GM23338 (cell line): ENCODE measurements at regions not wholly inside any gene's neighbourhood (a gene's known extent, or its start where the extent isn't known, plus 50 kb on each side); places are given as distances from the start of the nearest gene placed in this dataset.

Source experiments
- ATAC-seq: fragments of 200-7000 bp; cut with Tn5 transposase; 3 replicates; pipeline ENCODE4 v1.9.1; 2020
- DNase-seq: peaks from one replicate; pipeline ENCODE4 v3.0.0-alpha.2; 2015; ENCODE audit warnings: low spot score
- H2AFZ ChIP-seq: fragments of 200-600 bp; sonication (generic); 2 replicates; pipeline ENCODE4 v1.8.0; 2016; ENCODE audit warnings: antibody characterized with exemption, mild to moderate bottlenecking, moderate library complexity
- H3F3A ChIP-seq: fragments of 200-600 bp; sonication (generic); replicated peaks from 2 replicates; pipeline ENCODE4 v1.8.0; 2017; ENCODE audit warnings: antibody characterized with exemption, mixed run types, low read depth
- H3K27ac ChIP-seq: fragments of 200-600 bp; sonication (generic); 2 replicates; pipeline ENCODE4 v1.6.1; 2016; ENCODE audit warnings: low read depth
- H3K27me3 ChIP-seq: fragments of 200-600 bp; sonication (generic); 2 replicates; pipeline ENCODE4 v1.8.0; 2016; ENCODE audit warnings: mild to moderate bottlenecking, mixed run types, moderate library complexity; ENCODE audit not compliant: insufficient read depth
- H3K36me3 ChIP-seq: fragments of 200-600 bp; sonication (generic); 2 replicates; pipeline ENCODE4 v1.8.0; 2016; ENCODE audit warnings: mild to moderate bottlenecking; ENCODE audit not compliant: insufficient read depth
- H3K4me1 ChIP-seq: fragments of 200-600 bp; sonication (generic); 2 replicates; pipeline ENCODE4 v1.8.0; 2016; ENCODE audit warnings: mild to moderate bottlenecking, moderate library complexity; ENCODE audit not compliant: insufficient read depth
- H3K4me2 ChIP-seq: fragments of 200-600 bp; sonication (generic); 2 replicates; pipeline ENCODE4 v1.7.1; 2017; ENCODE audit warnings: mixed run types
- H3K4me3 ChIP-seq: fragments of 200-600 bp; sonication (generic); 2 replicates; pipeline ENCODE4 v1.6.1; 2016; ENCODE audit warnings: mixed run types
- H3K79me2 ChIP-seq: fragments of 200-600 bp; sonication (generic); replicated peaks from 2 replicates; pipeline ENCODE4 v1.8.0; 2017; ENCODE audit warnings: mild to moderate bottlenecking; ENCODE audit not compliant: insufficient read depth
- H3K9me2 ChIP-seq: fragments of 200-600 bp; sonication (generic); 2 replicates; pipeline ENCODE4 v1.8.0; 2017; ENCODE audit not compliant: insufficient read depth
- H4K20me1 ChIP-seq: fragments of 200-600 bp; sonication (generic); replicated peaks from 2 replicates; pipeline ENCODE4 v1.8.0; 2017; ENCODE audit warnings: mild to moderate bottlenecking; ENCODE audit not compliant: insufficient read depth
- H3K27ac Mint-ChIP-seq: 2 replicates; pipeline ENCODE4 v1.8.0; 2020; ENCODE audit warnings: inconsistent platforms, mild to moderate bottlenecking, moderate library complexity, mixed read lengths
- H3K27me3 Mint-ChIP-seq: 3 replicates; pipeline ENCODE4 v1.8.0; 2022; ENCODE audit warnings: low read depth, mild to moderate bottlenecking, moderate library complexity, mixed read lengths, inconsistent platforms; ENCODE audit not compliant: insufficient read depth, poor library complexity
- H3K36me3 Mint-ChIP-seq: 3 replicates; pipeline ENCODE4 v1.8.0; 2021; ENCODE audit warnings: low read depth, mild to moderate bottlenecking, inconsistent platforms, moderate library complexity, mixed read lengths
- H3K4me1 Mint-ChIP-seq: 3 replicates; pipeline ENCODE4 v1.8.0; 2020; ENCODE audit warnings: mild to moderate bottlenecking, inconsistent platforms, mixed read lengths
- H3K4me3 Mint-ChIP-seq: 3 replicates; pipeline ENCODE4 v1.8.0; 2021; ENCODE audit warnings: moderate library complexity, mild to moderate bottlenecking, inconsistent platforms, mixed read lengths
- H3K9me3 Mint-ChIP-seq: 3 replicates; pipeline ENCODE4 v1.8.0; 2020; ENCODE audit warnings: moderate library complexity, mild to moderate bottlenecking, inconsistent platforms, mixed read lengths
- CREB1 ChIP-seq: fragments of 250-450 bp; sonication (Bioruptor Pico); IDR thresholded peaks from 2 replicates; pipeline ENCODE4 v1.5.0; 2020; ENCODE audit warnings: low read depth, mild to moderate bottlenecking, moderate library complexity
- EZH2 ChIP-seq: fragments of 200-600 bp; sonication (generic); IDR thresholded peaks from one replicate; pipeline ENCODE4 v1.8.0; 2017; ENCODE audit warnings: antibody characterized with exemption, mild to moderate bottlenecking, low read depth; ENCODE audit not compliant: unreplicated experiment
- EZH2phosphoT487 ChIP-seq: fragments of 200-600 bp; sonication (generic); IDR thresholded peaks from one replicate; pipeline ENCODE4 v1.8.1; 2018; ENCODE audit warnings: antibody characterized with exemption; ENCODE audit not compliant: unreplicated experiment
- JUNB ChIP-seq: IDR thresholded peaks from one replicate; pipeline ENCODE4 v1.6.1; 2016; ENCODE audit warnings: antibody characterized with exemption; ENCODE audit not compliant: unreplicated experiment
- NANOG ChIP-seq: IDR thresholded peaks from 2 replicates; pipeline ENCODE4 v1.6.1; 2016; ENCODE audit warnings: antibody characterized with exemption, borderline replicate concordance
- POLR2AphosphoS5 ChIP-seq: IDR thresholded peaks from 2 replicates; pipeline ENCODE4 v1.6.1; 2016; ENCODE audit warnings: antibody characterized with exemption, low read depth
- STAT1 ChIP-seq: IDR thresholded peaks from one replicate; pipeline ENCODE4 v1.6.1; 2016; ENCODE audit warnings: antibody characterized with exemption; ENCODE audit not compliant: unreplicated experiment
- ZNF114 ChIP-seq: fragments of 250-450 bp; sonication (Bioruptor Pico); IDR thresholded peaks from 2 replicates; pipeline ENCODE4 v1.5.0; 2020; ENCODE audit warnings: mild to moderate bottlenecking, moderate library complexity
- ZNF331 ChIP-seq: fragments of 250-450 bp; sonication (Bioruptor Pico); IDR thresholded peaks from 2 replicates; pipeline ENCODE4 v1.5.0; 2020; ENCODE audit warnings: low read depth, mild to moderate bottlenecking, moderate library complexity
- TF ChIP-seq, protein P1 (sequence below): fragments of 250-450 bp; sonication (Bioruptor Pico); IDR thresholded peaks from 2 replicates; pipeline ENCODE4 v1.5.0; 2020; ENCODE audit warnings: mild to moderate bottlenecking, moderate library complexity
- TF ChIP-seq, protein P2 (sequence below): IDR thresholded peaks from one replicate; pipeline ENCODE4 v1.6.1; 2018; ENCODE audit warnings: antibody characterized with exemption; ENCODE audit not compliant: unreplicated experiment
- TF ChIP-seq, protein P3 (sequence below), 2 experiments: fragments of 200-600 bp in 1 of 2; sonication (generic) in 1 of 2; conservative IDR thresholded peaks; 2 replicates each; pipeline versions ENCODE4 v1.5.1 to v1.6.1; 2016 to 2017; ENCODE audit warnings: antibody characterized with exemption in 2 of 2, low read depth in 2 of 2, mild to moderate bottlenecking in 2 of 2, moderate library complexity in 1 of 2
- TF ChIP-seq, protein P4 (sequence below): IDR thresholded peaks from 2 replicates; pipeline ENCODE4 v1.6.1; 2016; ENCODE audit warnings: antibody characterized with exemption

- Mint-ChIP-seq H3K36me3 (0 out of 3 replicates have a peak, but pooled peaks cover 3% of the 10 kb centered on the region), H3K27ac (no peak overlapping the region; the same call in 1 of the 2 replicates), H3K4me3 (no peak overlapping the region), H3K4me1 (peaks cover 10% of the 10 kb centered on the region), H3K27me3 (peaks cover 4% of the 10 kb centered on the region), H3K9me3 (no peaks in the 10 kb centered on the region)
- H3F3A ChIP-seq = 0 out of 2 replicates have a peak, but pooled peaks cover 3% of the 10 kb centered on the region
- 0 out of 2 replicates have a peak, but pooled peaks cover 14% of the 10 kb centered on the region for H3K9me2 ChIP-seq
- peak overlapping the region; percentile 56 for H2AFZ ChIP-seq
- TF ChIP-seq, protein P1, sequence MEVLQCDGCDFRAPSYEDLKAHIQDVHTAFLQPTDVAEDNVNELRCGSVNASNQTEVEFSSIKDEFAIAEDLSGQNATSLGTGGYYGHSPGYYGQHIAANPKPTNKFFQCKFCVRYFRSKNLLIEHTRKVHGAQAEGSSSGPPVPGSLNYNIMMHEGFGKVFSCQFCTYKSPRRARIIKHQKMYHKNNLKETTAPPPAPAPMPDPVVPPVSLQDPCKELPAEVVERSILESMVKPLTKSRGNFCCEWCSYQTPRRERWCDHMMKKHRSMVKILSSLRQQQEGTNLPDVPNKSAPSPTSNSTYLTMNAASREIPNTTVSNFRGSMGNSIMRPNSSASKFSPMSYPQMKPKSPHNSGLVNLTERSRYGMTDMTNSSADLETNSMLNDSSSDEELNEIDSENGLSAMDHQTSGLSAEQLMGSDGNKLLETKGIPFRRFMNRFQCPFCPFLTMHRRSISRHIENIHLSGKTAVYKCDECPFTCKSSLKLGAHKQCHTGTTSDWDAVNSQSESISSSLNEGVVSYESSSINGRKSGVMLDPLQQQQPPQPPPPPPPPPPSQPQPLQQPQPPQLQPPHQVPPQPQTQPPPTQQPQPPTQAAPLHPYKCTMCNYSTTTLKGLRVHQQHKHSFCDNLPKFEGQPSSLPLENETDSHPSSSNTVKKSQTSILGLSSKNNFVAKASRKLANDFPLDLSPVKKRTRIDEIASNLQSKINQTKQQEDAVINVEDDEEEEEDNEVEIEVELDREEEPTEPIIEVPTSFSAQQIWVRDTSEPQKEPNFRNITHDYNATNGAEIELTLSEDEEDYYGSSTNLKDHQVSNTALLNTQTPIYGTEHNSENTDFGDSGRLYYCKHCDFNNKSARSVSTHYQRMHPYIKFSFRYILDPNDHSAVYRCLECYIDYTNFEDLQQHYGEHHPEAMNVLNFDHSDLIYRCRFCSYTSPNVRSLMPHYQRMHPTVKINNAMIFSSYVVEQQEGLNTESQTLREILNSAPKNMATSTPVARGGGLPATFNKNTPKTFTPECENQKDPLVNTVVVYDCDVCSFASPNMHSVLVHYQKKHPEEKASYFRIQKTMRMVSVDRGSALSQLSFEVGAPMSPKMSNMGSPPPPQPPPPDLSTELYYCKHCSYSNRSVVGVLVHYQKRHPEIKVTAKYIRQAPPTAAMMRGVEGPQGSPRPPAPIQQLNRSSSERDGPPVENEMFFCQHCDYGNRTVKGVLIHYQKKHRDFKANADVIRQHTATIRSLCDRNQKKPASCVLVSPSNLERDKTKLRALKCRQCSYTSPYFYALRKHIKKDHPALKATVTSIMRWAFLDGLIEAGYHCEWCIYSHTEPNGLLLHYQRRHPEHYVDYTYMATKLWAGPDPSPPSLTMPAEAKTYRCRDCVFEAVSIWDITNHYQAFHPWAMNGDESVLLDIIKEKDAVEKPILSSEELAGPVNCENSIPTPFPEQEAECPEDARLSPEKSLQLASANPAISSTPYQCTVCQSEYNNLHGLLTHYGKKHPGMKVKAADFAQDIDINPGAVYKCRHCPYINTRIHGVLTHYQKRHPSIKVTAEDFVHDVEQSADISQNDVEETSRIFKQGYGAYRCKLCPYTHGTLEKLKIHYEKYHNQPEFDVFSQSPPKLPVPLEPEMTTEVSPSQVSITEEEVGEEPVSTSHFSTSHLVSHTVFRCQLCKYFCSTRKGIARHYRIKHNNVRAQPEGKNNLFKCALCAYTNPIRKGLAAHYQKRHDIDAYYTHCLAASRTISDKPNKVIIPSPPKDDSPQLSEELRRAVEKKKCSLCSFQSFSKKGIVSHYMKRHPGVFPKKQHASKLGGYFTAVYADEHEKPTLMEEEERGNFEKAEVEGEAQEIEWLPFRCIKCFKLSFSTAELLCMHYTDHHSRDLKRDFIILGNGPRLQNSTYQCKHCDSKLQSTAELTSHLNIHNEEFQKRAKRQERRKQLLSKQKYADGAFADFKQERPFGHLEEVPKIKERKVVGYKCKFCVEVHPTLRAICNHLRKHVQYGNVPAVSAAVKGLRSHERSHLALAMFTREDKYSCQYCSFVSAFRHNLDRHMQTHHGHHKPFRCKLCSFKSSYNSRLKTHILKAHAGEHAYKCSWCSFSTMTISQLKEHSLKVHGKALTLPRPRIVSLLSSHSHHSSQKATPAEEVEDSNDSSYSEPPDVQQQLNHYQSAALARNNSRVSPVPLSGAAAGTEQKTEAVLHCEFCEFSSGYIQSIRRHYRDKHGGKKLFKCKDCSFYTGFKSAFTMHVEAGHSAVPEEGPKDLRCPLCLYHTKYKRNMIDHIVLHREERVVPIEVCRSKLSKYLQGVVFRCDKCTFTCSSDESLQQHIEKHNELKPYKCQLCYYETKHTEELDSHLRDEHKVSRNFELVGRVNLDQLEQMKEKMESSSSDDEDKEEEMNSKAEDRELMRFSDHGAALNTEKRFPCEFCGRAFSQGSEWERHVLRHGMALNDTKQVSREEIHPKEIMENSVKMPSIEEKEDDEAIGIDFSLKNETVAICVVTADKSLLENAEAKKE (CRISPR knock-in tag) = no peak
- no peak for TF ChIP-seq JUNB
- TF ChIP-seq STAT1 = no peak
- TF ChIP-seq ZNF114 (CRISPR knock-in tag) = no peak
- no peak for TF ChIP-seq NANOG
- TF ChIP-seq, protein P2, sequence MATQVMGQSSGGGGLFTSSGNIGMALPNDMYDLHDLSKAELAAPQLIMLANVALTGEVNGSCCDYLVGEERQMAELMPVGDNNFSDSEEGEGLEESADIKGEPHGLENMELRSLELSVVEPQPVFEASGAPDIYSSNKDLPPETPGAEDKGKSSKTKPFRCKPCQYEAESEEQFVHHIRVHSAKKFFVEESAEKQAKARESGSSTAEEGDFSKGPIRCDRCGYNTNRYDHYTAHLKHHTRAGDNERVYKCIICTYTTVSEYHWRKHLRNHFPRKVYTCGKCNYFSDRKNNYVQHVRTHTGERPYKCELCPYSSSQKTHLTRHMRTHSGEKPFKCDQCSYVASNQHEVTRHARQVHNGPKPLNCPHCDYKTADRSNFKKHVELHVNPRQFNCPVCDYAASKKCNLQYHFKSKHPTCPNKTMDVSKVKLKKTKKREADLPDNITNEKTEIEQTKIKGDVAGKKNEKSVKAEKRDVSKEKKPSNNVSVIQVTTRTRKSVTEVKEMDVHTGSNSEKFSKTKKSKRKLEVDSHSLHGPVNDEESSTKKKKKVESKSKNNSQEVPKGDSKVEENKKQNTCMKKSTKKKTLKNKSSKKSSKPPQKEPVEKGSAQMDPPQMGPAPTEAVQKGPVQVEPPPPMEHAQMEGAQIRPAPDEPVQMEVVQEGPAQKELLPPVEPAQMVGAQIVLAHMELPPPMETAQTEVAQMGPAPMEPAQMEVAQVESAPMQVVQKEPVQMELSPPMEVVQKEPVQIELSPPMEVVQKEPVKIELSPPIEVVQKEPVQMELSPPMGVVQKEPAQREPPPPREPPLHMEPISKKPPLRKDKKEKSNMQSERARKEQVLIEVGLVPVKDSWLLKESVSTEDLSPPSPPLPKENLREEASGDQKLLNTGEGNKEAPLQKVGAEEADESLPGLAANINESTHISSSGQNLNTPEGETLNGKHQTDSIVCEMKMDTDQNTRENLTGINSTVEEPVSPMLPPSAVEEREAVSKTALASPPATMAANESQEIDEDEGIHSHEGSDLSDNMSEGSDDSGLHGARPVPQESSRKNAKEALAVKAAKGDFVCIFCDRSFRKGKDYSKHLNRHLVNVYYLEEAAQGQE = no peak
- TF ChIP-seq EZH2 = no peak
- TF ChIP-seq, protein P3, sequence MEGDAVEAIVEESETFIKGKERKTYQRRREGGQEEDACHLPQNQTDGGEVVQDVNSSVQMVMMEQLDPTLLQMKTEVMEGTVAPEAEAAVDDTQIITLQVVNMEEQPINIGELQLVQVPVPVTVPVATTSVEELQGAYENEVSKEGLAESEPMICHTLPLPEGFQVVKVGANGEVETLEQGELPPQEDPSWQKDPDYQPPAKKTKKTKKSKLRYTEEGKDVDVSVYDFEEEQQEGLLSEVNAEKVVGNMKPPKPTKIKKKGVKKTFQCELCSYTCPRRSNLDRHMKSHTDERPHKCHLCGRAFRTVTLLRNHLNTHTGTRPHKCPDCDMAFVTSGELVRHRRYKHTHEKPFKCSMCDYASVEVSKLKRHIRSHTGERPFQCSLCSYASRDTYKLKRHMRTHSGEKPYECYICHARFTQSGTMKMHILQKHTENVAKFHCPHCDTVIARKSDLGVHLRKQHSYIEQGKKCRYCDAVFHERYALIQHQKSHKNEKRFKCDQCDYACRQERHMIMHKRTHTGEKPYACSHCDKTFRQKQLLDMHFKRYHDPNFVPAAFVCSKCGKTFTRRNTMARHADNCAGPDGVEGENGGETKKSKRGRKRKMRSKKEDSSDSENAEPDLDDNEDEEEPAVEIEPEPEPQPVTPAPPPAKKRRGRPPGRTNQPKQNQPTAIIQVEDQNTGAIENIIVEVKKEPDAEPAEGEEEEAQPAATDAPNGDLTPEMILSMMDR (conservative IDR thresholded peaks at IDR 0.05; ENCODE audit: low read depth in 2 of 2) = no peak
- TF ChIP-seq, protein P4, sequence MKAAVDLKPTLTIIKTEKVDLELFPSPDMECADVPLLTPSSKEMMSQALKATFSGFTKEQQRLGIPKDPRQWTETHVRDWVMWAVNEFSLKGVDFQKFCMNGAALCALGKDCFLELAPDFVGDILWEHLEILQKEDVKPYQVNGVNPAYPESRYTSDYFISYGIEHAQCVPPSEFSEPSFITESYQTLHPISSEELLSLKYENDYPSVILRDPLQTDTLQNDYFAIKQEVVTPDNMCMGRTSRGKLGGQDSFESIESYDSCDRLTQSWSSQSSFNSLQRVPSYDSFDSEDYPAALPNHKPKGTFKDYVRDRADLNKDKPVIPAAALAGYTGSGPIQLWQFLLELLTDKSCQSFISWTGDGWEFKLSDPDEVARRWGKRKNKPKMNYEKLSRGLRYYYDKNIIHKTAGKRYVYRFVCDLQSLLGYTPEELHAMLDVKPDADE = no peak
- no peak for TF ChIP-seq EZH2phosphoT487
- no peak for TF ChIP-seq ZNF331 (CRISPR knock-in tag)
- no peak for TF ChIP-seq CREB1 (CRISPR knock-in tag)
- no peak for TF ChIP-seq POLR2AphosphoS5
- H3K4me1 ChIP-seq = peaks cover 18% of the 10 kb centered on the region
- H4K20me1 ChIP-seq = no peaks in the 10 kb centered on the region
- H3K27me3 ChIP-seq = no peaks in the 10 kb centered on the region
- DNase-seq (peak; percentile 20), ATAC-seq (peak; percentile 53)
- no peaks in the 10 kb centered on the region for H3K36me3 ChIP-seq
- no peak overlapping the region for H3K27ac ChIP-seq
- H3K4me2 ChIP-seq = no peak overlapping the region
- no peaks in the 10 kb centered on the region for H3K79me2 ChIP-seq
- no peak overlapping the region for H3K4me3 ChIP-seq
Observed at GRCh38 chr3:182244222-182244971, 532.7 kb downstream of the SOX2 start.
